ENCODE measurements at regions not wholly inside any gene's neighbourhood (a gene's known extent, or its start where the extent isn't known, plus 50 kb on each side); places are given as distances from the start of the nearest gene placed in this dataset.
"Not testable (repeated sequence)": the region's sequence is repeated elsewhere in the genome, so short reads cannot be mapped to it uniquely, and the experiment has no call there.

DNA sequence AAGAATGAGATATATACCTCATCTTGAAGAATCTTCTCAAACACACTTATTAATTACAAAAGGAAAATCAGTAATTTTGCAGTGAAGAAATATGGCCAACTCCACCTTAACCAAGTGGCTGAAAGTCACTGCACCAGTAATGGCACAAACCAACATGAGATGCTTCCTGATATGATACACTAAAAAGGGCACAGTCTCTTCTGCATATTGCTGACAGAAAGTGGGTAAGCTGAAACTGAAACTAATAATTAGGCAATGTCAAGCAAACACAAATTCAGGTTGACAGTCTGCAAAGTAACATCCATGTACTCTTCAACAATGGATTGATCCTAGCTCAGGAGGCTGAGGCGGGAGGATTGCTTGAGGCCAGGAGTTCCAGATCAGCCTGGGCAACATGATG, 56.1 kb downstream of the ZNF22 start:
- not testable (repeated sequence) for DNase-seq (ENCODE audit: low read depth); H3K4me3 ChIP-seq (ENCODE audit: low read depth, low read length)

DNA sequence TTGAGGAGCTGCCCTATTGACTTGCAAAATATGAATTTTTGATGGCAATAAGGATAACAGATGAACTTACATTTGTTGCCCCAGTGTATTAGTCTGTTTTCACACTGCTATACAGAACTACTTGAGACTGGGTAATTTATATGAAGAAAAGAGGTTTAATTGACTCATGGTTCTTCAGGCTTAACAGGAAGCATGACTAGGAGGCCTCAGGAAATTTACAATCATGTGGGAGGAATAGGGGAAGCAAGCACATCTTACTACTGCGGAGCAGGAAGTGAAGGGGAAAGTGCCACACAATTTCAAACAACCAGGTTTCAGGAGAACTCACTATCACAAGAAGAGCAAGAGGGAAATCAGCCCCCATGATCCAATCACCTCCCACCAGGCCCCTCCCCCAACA, 57.9 kb downstream of the ZNF22 start:
- H3K4me3 ChIP-seq (ENCODE audit: low read depth, low read length), result no peak overlapping the region
- TF ChIP-seq, protein P1, sequence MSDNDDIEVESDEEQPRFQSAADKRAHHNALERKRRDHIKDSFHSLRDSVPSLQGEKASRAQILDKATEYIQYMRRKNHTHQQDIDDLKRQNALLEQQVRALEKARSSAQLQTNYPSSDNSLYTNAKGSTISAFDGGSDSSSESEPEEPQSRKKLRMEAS (IDR thresholded peaks at IDR 0.05; ENCODE audit: low read depth, low read length), result peak; percentile 7; the same call in 1 of the 2 replicates
- no peak for TF ChIP-seq POLR2A (IDR thresholded peaks at IDR 0.05; ENCODE audit: extremely low read depth, insufficient read length)
- peak; percentile 68 for DNase-seq (ENCODE audit: low read depth)

DNA sequence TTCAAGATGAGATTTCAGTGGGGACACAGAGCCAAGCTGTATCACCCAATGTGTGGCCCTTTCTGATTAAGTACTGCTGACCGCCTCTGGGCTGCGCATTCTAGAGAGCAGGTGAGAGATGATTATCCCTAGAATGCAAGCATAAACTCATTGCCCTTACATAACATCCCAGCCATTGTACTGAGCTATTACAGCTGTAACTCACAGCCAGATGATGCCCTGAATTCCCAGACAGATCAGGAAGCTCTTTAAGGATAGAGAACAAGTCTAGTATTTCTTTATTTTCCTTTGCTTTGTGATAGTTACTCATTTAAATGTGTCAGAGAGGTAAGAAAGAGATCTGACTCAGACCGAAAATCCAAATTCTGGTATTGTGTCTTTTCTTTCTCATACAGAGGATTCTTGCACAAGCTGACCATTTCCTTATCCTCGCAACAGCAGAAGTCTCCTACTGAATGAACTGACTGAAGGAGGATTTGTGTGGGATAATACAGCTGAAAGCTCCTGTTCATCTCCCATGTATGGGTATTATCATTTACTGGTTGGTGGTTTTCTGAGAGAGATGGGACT, 58.4 kb downstream of the ZNF22 start:
- peak; percentile 21 for DNase-seq (ENCODE audit: low read depth)

DNA sequence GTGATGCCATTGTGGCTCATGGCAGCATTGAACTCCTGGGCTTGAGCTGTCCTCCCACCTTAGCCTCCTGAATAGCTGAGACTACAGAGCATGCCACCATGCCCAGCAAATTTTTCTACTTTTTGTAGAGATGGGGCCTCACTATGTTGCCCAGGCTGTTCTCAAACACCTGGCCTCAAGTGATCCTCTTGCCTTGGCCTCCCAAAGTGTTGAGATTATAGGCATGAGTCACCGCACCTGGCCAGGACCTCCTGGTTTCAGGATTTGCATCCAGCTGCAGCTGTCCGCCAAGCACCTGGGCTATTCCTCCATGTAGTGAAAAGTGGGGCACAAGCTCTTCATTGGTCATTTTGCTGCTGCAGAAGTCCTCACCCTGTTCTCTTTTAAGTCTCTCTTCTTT, 58.9 kb downstream of the ZNF22 start:
- H3K4me3 ChIP-seq (ENCODE audit: low read depth, low read length), result no peak overlapping the region
- DNase-seq (ENCODE audit: low read depth), result no peak
- no peak for TF ChIP-seq MYC (IDR thresholded peaks at IDR 0.05; ENCODE audit: low read depth, low read length)
- TF ChIP-seq POLR2A (IDR thresholded peaks at IDR 0.05; ENCODE audit: extremely low read depth, insufficient read length), result no peak

More for the DNA sequence above, 58.4 kb downstream of the ZNF22 start:
- TF ChIP-seq POLR2A (IDR thresholded peaks at IDR 0.05; ENCODE audit: extremely low read depth, insufficient read length) (no peak), MYC (IDR thresholded peaks at IDR 0.05; ENCODE audit: low read depth, low read length) (no peak)
- TF ChIP-seq, protein P2, sequence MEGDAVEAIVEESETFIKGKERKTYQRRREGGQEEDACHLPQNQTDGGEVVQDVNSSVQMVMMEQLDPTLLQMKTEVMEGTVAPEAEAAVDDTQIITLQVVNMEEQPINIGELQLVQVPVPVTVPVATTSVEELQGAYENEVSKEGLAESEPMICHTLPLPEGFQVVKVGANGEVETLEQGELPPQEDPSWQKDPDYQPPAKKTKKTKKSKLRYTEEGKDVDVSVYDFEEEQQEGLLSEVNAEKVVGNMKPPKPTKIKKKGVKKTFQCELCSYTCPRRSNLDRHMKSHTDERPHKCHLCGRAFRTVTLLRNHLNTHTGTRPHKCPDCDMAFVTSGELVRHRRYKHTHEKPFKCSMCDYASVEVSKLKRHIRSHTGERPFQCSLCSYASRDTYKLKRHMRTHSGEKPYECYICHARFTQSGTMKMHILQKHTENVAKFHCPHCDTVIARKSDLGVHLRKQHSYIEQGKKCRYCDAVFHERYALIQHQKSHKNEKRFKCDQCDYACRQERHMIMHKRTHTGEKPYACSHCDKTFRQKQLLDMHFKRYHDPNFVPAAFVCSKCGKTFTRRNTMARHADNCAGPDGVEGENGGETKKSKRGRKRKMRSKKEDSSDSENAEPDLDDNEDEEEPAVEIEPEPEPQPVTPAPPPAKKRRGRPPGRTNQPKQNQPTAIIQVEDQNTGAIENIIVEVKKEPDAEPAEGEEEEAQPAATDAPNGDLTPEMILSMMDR (IDR thresholded peaks at IDR 0.05; ENCODE audit: low read depth, low read length), result no peak
- TF ChIP-seq, protein P1 (IDR thresholded peaks at IDR 0.05; ENCODE audit: low read depth, low read length), result no peak
- no peak overlapping the region for H3K4me3 ChIP-seq (ENCODE audit: low read depth, low read length)

DNA sequence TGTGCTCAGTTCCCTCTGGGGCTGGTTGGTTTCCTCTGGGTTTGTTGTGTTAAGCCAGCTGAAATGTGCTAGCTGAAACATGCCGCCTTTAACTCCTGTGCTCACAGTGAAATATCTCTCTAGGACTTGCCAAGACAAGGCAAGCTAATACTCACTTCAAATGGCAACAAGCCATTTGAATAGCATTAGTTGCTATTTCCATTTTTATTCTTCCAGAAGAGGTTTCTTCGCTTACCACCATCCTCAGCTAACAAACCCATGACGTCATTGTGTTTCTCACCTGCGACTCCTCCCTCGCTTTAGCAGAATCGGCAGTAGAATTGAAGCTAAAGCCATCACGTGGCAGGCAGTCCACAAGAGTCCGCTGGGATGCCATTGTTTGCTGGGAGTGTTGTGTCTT, 61.3 kb downstream of the ZNF22 start:
- DNase-seq (ENCODE audit: low read depth), result peak; percentile 19
- no peak overlapping the region for H3K4me3 ChIP-seq (ENCODE audit: low read depth, low read length)
- TF ChIP-seq MYC (IDR thresholded peaks at IDR 0.05; ENCODE audit: low read depth, low read length), result no peak
- TF ChIP-seq, protein P1 (IDR thresholded peaks at IDR 0.05; ENCODE audit: low read depth, low read length), result no peak
- TF ChIP-seq, protein P2 (IDR thresholded peaks at IDR 0.05; ENCODE audit: low read depth, low read length), result no peak

DNA sequence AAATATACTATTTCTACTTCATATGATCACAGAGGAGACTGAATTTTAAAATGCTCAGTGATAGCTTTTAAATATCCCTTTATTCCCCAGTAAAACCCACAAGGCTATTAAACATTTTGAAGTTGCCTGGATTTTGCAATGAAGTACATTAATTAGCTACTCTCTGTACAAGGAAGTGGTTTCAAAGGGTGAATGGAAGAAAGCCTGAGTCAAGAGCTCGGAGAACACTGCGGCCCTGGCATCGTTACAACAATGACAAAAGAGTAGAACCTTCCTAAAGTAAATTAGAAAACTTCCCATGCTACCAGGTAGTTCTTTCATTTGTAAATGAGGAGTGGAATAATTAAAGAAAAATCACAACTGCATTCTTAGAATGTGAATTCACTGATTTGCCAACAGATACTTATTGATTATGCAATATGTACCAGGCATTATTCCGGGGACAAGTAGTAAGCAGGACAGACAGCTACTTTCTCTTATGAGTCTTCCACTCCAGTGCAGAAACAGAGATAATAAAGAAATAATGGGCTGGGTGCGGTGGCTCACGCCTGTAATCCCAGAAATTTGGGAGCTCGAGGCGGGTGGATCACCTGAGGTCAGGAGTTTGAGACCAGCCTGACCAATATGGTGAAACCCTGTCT, 63.0 kb downstream of the ZNF22 start:
- H3K4me3 ChIP-seq (ENCODE audit: low read depth, low read length), result no peak overlapping the region
- peak; percentile 70 for DNase-seq (ENCODE audit: low read depth)
- TF ChIP-seq, protein P2 (IDR thresholded peaks at IDR 0.05; ENCODE audit: low read depth, low read length), result no peak
- TF ChIP-seq MYC (IDR thresholded peaks at IDR 0.05; ENCODE audit: low read depth, low read length), result no peak

DNA sequence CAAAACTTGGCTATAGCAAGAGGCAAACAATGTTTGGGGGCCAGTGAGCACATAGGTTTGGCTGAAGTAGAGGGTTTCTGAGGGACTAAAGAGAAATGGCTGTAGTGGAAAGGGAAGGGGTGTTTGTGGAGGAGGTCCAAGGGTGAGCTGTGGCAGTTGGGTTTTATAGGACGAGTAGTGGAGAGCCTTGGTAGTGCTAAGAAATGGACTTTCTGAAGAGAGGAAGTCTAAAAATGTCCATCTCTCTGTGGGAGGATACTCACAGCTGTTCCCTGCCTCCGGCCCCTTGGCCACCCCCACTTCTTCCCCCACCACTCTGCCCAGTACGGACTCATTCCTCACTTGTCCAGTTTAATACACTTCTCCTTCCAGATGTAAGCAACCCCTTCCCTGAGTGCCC, 64.3 kb downstream of the ZNF22 start:
- DNase-seq (ENCODE audit: low read depth), result peak; percentile 74
- H3K4me3 ChIP-seq (ENCODE audit: low read depth, low read length), result no peak overlapping the region
- TF ChIP-seq MYC (IDR thresholded peaks at IDR 0.05; ENCODE audit: low read depth, low read length), result peak; percentile 30; the same call in 1 of the 2 replicates
- TF ChIP-seq, protein P1 (IDR thresholded peaks at IDR 0.05; ENCODE audit: low read depth, low read length), result no peak

DNA sequence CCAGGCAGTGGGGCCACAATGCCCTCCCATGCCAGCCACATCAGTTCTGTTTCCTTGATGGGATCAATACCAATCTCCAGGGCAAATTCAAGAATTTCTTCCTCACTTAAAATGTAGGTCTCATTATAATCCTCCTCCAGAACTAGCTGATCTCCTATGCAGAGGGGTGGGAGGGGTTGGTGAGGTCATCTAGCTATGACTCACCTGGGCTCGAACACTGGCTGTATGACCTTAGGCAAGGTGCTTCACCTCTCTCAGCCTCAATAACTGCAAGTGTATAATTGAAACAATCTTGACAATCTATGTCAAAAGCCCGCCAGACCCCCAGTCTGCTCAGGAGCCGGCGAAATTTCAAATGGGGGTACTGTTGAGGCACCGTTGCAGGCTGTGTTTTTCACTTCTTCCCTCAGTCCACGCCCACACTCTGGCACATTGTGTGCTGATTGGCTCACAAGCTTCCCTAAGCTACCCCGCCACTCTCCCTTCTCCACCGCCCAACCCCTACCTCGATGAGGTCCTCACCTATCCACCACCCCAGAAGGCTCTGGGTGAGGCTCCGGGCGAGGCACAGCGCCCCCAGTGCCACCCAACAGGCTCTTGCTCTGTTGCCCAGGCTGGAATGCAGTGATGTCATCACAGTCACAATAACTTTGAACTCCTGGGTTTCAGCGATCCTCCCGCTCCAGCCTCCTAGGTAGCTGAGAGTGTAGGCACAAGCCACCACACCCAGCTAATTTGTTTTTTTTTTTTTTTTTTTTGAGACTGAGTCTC, 70.5 kb downstream of the ZNF22 start:
- DNase-seq (ENCODE audit: low read depth), result no peak
- H3K4me3 ChIP-seq (ENCODE audit: low read depth, low read length), result no peak overlapping the region
- TF ChIP-seq MYC (IDR thresholded peaks at IDR 0.05; ENCODE audit: low read depth, low read length), result no peak
- TF ChIP-seq POLR2A (IDR thresholded peaks at IDR 0.05; ENCODE audit: extremely low read depth, insufficient read length), result no peak
- TF ChIP-seq, protein P2 (IDR thresholded peaks at IDR 0.05; ENCODE audit: low read depth, low read length), result no peak
- TF ChIP-seq, protein P1 (IDR thresholded peaks at IDR 0.05; ENCODE audit: low read depth, low read length), result no peak

Measured in NB4 (cell line).